ENCODE measurements at regions not wholly inside any gene's neighbourhood (a gene's known extent, or its start where the extent isn't known, plus 50 kb on each side); places are given as distances from the start of the nearest gene placed in this dataset.

DNA sequence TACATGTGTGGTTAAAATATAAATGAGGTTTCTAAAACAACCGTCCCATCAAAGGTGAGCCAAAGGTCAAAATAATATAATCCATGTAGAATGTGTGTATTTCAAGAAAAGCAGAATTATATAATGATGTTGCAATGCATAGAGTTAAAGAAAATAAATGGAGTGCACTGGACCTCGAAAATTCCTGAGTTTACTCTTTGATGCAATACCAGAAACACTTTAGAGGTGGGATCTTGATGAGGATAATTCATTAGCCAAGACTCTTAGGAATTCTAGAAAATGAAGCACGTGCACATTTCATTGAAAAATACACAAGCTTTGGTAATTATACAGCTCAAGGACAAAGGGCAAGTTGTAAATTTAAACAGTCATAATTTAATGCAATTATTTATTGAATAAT is 508.9 kb upstream of the ARGLU1 start:
- FAIRE-seq, result no peak
- no peaks in the 10 kb centered on the region for H3K4me1 ChIP-seq (ENCODE audit: control insufficient read depth, extremely low read depth, insufficient read depth, low read length)
- no peak for DNase-seq (ENCODE audit: low read depth, low spot score)
- no peak overlapping the region for H2AFZ ChIP-seq (ENCODE audit: low read depth, low read length)
- TF ChIP-seq, protein P1, sequence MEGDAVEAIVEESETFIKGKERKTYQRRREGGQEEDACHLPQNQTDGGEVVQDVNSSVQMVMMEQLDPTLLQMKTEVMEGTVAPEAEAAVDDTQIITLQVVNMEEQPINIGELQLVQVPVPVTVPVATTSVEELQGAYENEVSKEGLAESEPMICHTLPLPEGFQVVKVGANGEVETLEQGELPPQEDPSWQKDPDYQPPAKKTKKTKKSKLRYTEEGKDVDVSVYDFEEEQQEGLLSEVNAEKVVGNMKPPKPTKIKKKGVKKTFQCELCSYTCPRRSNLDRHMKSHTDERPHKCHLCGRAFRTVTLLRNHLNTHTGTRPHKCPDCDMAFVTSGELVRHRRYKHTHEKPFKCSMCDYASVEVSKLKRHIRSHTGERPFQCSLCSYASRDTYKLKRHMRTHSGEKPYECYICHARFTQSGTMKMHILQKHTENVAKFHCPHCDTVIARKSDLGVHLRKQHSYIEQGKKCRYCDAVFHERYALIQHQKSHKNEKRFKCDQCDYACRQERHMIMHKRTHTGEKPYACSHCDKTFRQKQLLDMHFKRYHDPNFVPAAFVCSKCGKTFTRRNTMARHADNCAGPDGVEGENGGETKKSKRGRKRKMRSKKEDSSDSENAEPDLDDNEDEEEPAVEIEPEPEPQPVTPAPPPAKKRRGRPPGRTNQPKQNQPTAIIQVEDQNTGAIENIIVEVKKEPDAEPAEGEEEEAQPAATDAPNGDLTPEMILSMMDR (IDR thresholded peaks at IDR 0.05; ENCODE audit: extremely low read depth in 1 of 2, insufficient read depth in 1 of 2, low read depth in 1 of 2, low read length in 2 of 2), result no peak
- no peak for TF ChIP-seq MYC (IDR thresholded peaks at IDR 0.05; ENCODE audit: low read depth, low read length)
- TF ChIP-seq FOS (IDR thresholded peaks at IDR 0.05; ENCODE audit: borderline replicate concordance, insufficient read depth, low read length), result no peak
- no peak for TF ChIP-seq POLR2AphosphoS5 (IDR thresholded peaks at IDR 0.05; ENCODE audit: insufficient read depth, low read depth, low read length)
- no peak for TF ChIP-seq GATA2 (IDR thresholded peaks at IDR 0.05; ENCODE audit: insufficient read depth, insufficient read length, low read depth, low read length)
- TF ChIP-seq JUN (IDR thresholded peaks at IDR 0.05; ENCODE audit: borderline replicate concordance, insufficient read depth, insufficient read length, low read depth), result no peak
- TF ChIP-seq EZH2 (IDR thresholded peaks at IDR 0.05; ENCODE audit: borderline replicate concordance, low read depth, low read length, severe bottlenecking), result no peak
- TF ChIP-seq POLR2A (IDR thresholded peaks at IDR 0.05; ENCODE audit: low read depth, low read length), result no peak
- TF ChIP-seq MAX (IDR thresholded peaks at IDR 0.05; ENCODE audit: insufficient read depth, insufficient read length), result no peak
- H3K27me3 ChIP-seq (ENCODE audit: control insufficient read depth in 2 of 2, insufficient read depth in 2 of 2, low read length in 2 of 2), result no peaks in the 10 kb centered on the region
- no peak overlapping the region for H3K4me2 ChIP-seq (ENCODE audit: insufficient read depth, low read length)
- dilution Hi-C loops (cut with MboI; ENCODE audit: extremely low pct_ligation_motif_present, low sequenced_read_pairs) (no loop called here), intact Hi-C loops (cut with micrococcal nuclease) (no loop called here)
- H3K4me3 ChIP-seq (replicated peaks in 1 of 3; ENCODE audit: insufficient read depth in 1 of 3, low read depth in 1 of 3, low read length in 3 of 3), result no peak overlapping the region
- H4K20me1 ChIP-seq (replicated peaks; ENCODE audit: control insufficient read depth, extremely low read depth, insufficient read depth, low read length), result no peaks in the 10 kb centered on the region
- no peaks in the 10 kb centered on the region for H3K9me3 ChIP-seq (replicated peaks; ENCODE audit: control insufficient read depth, insufficient read depth, low read length)
- ChIA-PET CTCF (interaction anchor here (1.5 kb wide), 1 partner anchor 11 kb away, joined by 5 read pairs; no protein-coding TSS in a partner anchor), POLR2A (no interaction called here)
- H3K9me1 ChIP-seq (replicated peaks; ENCODE audit: control insufficient read depth, extremely low read depth, insufficient read depth, low read length), result no peaks in the 10 kb centered on the region
- BruUV-seq (replicated peaks), result no TSS peak
- no peaks in the 10 kb centered on the region for H3K36me3 ChIP-seq (ENCODE audit: control insufficient read depth in 2 of 2, extremely low read depth in 1 of 2, insufficient read depth in 2 of 2, low read length in 2 of 2)
- no peaks in the 10 kb centered on the region for H3K79me2 ChIP-seq (ENCODE audit: control insufficient read depth, insufficient read depth, low read length)
- no peak overlapping the region for H3K9ac ChIP-seq (replicated peaks; ENCODE audit: extremely low read depth, insufficient read depth, low read length)
- H3K27ac ChIP-seq (ENCODE audit: insufficient read depth, low read depth, low read length), result no peak overlapping the region
